Activated CD4-positive, alpha-beta T cell treated with anti-CD3 and anti-CD28 coated beads, Interleukin-2, amount 50 U/mL, for 4 hours (primary cell): ENCODE measurements at regions not wholly inside any gene's neighbourhood (a gene's known extent, or its start where the extent isn't known, plus 50 kb on each side); places are given as distances from the start of the nearest gene placed in this dataset.

Experiments
- DNase-seq, 2 experiments: peaks; one replicate each; pipeline ENCODE4 v3.0.0-alpha.2; 2020

DNA sequence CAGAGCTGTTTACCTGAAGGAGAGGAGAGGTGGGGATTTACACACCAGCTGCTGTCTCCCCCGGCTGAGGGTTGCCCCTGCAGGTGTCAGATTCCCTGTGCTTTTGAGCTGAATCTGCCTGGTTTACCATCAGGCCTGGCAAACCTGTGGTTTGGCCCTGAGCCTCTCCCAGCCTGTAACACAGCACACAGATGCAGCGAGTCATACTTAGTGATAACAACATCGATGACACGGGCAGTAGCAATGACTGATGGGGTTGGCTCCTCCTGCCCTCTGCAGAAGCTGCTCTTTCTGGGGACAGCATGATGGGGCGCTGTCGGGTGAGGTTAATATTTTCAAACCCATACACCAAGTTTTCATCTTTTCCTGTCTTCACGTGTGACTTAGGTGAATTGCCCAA, 380.0 kb upstream of the B3GAT1 start:
- DNase-seq = no peak

DNA sequence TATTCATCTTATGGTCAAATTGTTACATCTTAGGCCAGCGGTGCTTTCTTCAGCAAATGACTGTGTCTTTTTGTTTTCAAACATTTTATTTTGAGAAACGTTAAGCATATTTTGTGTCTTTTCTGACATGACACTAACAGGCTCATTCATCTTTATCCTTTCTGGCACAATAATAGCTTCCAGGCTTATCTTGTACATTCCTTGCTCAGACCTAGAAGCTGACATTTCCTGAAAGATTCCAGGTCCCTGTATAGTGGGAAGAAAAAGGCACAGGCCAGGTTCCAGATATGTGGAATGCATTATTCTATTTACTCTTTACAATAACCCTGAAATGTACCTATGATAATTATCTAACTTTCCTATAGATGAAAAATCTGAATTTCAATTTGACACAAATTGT, 379.1 kb upstream of the B3GAT1 start:
- no peak for DNase-seq

DNA sequence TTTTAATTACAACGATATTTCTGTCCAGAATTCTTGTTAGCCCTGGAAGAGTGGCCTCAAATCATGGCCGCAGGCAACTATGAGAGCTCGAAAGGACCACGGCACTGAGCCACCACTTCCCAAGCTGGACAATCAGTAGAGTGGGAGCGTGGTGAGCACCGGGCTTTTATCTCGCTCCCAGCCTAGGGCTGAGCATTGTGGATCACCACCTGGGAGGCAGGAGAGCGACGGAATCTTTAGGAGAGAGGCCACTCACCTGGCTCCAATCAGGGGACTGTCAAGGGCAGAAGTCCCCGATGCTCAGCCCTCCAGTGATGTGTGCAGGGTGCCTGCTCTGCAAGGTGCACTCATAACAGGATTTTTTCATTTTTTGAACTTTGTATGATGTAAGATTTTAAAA, 377.1 kb upstream of the B3GAT1 start:
- DNase-seq = no peak

DNA sequence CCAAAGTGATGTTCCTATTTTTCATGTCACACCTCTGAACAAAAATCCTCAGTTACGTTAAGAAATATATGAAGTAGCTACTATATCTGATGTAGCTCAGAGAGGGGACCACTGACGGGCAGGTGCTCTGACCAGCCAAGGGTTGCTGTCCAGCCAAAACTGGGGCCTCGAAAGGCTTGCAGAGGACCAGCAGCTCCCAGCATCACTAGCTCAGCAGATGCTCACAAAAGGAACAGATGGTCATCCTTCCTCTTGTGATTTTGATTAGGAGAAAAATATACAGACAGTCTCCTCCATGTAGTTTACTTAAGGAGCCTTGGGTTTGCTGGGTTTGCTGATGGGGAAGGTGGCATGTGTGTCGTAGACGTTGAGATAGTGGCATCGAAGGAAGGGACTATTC, 374.6 kb upstream of the B3GAT1 start:
- no peak for DNase-seq

DNA sequence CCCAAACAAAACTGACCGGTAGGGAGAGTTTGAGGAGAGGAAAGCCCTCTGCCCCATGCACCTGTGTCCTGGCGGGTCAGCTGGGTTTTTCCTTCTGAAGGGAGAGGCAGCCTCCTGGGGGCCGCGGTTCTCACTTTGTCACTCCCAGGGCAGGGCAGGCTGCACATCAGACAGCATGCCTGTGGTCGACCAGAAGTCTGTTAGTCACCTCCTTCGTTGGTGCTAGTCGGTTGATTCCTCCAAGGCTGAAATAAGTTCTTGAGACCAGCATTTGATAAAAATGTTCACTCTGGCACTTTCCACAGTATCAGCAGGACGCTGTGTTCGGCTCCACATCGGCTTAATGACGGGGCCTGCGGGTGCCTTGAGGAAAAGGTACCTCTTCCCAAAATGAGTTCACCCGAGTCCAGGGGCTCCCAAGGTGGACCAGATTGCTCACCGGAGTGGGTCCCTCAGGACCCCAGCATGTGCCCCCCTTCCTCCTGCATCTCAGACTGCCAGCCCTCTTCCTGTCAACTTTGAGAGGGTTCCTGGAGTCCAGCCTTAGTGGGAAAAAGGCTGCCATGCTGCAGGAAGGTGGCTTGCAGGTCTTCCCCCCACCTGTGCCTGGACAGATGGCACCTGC, 373.7 kb upstream of the B3GAT1 start:
- no peak for DNase-seq

DNA sequence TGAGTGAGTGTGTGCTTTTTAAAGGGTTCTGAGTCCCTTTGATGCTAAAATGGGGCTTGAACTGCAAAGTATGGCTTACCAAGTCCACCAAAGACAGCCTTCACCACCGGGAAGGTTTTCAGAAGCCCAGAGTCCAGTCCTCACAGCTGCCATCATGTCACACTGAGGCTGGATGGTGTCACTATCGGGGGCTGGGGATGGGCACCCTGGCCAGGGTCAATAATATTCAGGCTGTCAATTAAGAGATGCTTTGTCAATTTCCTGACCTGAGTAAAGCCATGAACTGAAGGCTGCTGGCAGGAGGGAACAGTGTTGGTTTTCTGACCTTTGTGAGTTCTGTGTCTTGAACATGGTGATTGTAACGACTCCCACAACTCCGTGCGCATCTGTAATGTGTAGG, 373.0 kb upstream of the B3GAT1 start:
- DNase-seq = no peak

DNA sequence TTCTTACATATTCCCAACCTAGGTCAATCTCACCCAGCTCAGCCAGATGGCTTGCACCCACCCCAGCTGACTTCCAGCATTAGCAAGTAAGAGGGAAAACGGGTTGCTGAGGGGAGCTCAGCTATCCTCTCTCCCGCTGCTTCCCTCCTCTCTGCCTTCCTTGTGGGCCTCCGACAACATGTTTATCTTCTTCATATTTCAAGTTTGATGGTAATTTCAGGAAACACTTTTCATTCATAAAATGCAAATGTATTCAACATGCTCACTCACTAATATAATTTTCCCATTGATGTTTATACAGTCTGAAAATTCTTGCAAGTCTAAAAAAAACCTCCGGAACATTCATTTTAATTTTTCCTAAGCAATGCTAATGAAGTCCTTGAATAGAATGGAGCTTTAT, 372.5 kb upstream of the B3GAT1 start:
- no peak for DNase-seq

DNA sequence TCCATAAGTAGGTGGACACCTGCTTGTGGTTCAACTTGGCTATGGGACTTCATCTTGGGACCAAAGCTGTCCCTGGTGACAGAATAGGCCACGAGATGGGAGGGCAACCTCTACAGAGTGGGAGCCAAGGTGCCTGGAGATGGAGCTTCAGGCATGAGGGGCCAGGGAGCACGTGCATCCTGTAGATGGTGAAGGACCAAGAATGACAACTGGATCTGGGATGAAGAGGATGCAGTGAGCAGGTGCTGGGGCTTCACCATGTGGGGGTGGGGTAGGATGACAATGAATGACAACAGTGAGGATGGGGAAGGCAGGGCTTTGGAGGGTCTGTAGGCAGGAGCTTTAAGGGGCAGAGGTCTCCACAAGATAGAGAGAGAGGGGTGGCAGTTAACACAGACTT, 372.0 kb upstream of the B3GAT1 start:
- DNase-seq = no peak

DNA sequence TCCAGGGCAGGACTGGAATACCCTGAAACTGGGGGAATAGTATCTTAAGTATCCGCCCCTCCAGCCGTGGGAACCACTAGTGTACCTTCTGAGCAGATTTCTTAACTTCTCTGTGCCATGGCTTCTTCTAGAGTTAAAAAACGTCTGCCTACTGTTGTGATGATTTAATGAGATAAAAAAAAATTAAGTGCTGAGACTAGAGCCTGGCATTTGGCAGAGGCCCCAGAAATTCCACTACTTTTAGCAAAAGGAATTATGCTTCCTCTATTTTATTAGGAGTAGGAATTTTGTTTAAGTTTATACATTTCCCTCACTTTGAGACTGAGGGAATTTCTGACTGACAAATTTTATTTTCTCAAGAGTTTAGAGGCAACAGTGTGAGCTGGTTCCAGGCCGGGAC, 371.2 kb upstream of the B3GAT1 start:
- no peak for DNase-seq

DNA sequence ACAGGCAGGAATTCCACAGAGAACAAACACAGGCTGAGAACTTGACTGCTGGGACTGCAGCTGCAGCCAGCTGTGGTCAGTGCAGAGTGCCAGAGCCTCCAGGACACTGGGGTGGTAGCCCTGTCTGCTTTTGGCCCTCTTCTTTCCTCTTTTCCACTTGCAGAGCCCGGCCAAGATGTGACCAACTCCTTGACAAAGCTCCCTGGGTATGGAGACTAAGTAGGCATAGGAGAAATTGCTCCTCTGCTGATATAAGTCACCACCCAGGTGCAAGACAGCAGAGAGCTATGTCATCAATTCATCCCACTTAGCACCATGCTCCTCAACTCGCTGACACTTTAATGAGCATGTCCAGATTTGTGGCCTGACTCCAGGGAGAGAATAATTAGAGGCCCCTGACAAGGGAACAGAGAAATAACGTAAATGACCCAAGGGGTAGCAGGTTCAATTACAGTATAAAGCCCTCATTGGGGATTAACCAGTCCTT, 369.4 kb upstream of the B3GAT1 start:
- DNase-seq = no peak

DNA sequence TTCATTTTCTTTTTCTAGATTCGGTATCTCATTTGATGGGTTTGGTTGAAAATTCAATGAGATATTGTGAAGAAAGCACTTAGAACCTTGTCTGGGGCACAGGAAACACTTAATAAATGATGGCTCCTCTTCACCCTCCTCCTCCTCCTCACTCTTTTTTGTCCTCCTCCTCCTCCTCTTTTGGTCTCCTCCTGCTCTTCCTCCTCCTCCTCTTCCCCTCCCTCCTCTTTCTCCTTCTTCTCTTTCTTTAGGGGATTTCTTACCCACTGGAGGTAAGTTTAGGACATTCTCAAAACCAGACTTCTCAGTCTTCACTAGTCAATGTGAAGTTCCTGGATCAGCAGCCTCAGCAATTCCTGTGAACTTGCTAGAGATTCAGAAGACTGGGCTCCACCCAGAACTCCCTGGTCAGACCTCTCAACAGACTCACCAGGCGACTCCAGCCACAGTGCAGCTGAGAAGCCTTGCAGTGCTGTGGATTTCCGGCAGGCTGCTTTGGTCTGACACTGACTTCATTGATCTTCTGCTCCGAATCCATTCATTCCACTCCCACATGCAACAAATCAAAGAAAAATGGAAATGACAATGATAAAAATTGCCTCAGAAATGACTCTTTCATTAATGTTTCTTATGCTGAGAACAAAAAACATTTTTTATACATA, 368.6 kb upstream of the B3GAT1 start:
- DNase-seq = no peak

DNA sequence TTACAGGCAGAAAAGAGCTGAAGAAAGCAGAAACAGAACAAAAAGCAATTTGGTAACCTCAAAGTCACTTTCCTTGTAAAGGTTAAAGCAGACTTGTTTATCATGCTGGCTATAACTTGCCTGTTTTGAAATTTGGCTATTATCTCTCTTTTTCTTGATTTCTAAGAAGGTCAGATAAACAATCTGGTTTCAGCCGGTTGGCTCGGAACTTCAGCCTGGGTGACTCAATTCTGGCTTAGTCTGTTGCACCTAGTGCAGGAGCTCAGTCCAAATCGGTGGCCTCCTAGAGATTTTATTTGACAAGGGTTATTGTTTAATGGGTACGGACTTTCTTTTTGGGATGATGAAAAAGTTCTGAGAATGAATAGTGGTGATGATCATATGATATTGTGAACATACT, 367.1 kb upstream of the B3GAT1 start:
- no peak for DNase-seq

DNA sequence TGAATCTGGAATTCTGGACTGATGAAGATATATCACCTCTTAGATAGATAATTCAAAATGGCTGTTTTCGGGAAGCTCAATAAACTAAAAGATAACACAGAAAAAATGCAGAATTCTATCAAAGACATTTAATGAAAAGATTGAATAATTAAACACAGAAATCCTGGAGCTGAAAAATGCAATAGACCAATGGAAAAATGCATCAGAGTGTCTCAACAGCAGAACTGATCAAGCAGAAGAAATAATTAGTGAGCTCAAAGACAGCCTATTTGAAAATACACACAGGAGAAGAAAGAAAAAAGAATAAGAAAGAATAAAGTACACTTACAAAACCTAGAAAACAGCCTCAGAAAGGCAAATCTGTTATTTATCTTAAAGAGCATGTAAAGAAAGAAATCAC, 356.4 kb upstream of the B3GAT1 start:
- no peak for DNase-seq

DNA sequence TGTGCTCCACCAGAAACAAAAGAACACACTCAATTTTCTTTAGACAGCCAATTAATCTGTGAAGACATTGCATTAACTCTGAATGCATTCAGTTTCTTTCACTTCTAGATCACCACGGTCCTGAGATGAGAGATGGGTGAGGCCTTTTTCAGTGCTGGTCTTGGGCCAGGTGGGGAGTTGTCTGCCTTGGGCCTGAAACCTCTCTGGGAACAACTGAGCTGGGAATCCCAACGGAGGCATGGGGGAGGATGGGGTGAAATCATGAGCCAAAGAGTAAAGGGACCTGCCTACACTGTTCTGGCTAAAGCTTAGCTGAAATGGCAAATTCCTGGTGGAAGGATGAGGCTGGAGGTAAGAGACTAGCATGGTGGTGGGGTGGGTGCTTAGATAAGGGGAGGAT, 353.5 kb upstream of the B3GAT1 start:
- DNase-seq = no peak

DNA sequence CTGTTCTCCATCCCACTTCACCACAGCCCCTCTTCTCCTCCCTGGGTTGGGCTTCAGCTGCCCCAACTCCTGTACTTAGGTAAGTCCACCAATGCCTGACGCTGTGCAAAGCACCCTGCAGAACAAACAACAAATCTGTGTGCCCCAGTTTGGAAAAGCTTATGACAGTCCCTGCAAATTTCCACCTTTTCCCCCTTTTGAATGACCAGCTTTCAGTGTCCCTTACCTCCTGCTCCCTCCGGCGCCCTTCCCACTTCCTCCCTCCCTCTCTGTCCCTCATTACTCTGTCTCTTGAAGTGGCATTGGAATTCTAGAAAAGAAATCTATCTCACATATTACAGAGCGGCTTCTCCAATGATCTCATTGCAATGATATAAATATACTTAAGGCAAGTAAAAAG, 352.9 kb upstream of the B3GAT1 start:
- no peak for DNase-seq

DNA sequence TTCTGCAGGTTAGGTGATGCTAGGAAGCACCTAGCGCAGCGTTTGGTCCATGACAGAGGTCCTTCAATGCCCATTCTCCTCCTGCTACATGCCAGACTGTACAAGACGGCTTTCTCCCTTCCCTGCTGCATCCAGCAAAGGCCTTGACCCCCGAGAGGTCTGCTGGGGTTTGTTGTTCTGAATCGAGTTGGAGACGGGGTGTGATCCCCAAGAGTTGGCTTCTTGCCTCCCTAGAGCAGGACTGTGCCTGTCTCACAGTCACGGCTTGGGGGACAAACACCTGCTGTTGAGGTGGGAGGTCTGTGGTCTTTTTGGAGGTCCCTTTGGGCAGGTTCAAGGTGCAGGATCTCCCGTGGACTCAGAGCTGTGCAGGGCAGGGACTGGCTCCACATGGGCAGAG, 352.3 kb upstream of the B3GAT1 start:
- no peak for DNase-seq

DNA sequence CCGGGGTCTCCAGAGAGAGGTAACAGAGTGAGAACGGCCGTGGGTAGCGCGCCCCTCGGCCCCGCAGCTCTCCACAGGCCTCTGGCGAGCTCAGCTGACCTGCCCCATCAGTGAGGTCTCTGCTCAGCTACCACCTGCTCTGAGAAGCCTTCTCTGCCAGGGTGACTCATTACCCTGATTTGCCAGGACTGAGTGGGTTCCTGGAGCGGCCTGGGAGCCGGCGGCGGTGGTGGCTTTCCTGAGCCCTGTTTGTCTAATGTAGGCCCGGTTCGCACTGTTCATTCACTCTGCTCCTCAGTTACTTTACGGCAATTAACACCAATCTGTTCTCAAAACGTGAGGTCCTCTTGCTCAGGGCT, 351.0 kb upstream of the B3GAT1 start:
- no peak for DNase-seq

DNA sequence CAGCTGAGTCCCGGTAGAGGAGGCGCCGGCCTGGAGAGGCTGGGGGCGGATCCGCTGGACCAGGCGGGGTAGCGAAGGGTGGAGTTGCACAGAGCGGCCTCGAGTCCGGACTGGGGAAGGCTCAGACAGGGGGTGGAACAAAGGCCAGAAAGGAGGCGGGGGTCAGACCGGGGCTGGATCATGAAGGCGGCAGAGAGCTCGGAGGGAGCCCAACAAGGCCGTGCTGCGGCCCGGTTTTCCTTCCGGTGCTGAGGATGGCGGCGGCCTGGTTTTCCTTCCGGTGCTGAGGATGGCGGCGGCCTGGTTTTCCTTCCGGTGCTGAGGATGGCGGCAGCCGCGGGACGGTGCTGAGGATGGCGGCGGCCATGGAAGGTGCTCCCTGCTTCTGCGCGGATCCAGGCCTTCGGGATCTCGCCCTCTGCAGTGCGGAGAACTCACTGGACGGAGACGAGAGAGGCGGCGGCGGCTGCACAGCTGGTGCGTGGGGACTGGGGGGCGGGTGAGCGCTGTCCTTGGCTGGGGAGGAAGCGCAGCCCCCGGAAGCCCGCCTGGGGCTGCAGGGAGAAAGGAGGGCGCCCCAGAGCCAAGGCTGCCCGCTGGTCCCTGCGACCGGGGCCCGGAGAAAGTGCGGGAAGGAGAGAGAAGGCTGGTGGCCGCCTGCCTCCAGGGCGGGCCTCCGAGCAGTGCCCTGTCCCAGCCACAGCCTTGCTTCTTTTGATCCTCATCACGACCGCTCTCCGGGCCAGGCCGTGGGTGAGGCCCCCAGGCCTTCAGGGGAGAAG, 350.4 kb upstream of the B3GAT1 start:
- no peak for DNase-seq

DNA sequence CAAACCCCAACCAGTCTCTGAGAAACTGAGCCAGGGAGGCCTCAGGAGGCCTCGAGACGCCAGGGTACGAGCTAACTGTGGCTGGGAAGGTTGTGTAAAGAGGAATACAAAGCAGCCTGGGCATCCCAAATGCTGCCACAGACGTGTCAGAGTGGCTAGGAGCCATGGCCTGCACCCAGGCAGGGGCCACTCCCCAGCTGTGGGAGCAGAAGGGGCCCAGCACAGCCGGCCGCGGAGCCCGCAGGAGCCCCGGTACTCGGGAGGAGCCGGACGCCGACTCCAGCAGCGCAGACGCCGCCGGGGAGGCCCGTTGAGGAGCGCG, 349.8 kb upstream of the B3GAT1 start:
- no peak for DNase-seq

DNA sequence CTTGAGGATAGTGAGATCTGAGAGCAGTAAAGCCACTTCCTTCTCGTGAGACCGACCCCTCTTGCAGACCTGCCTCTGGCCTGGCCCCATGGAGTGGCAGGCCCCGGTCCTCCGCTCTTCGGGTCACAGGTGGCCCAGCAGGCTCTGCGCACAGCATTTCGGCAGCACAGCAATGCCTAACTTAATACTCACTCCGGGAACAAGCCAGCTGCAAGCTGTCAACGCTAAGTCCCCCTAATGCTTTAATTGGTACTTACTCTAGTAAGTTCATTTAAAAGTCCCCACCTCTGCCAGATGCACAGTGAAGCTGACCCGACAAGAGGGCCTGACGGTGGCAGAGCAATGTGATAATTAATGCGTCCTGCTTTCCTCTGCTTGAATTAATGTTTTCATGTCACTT, 349.3 kb upstream of the B3GAT1 start:
- DNase-seq = no peak

DNA sequence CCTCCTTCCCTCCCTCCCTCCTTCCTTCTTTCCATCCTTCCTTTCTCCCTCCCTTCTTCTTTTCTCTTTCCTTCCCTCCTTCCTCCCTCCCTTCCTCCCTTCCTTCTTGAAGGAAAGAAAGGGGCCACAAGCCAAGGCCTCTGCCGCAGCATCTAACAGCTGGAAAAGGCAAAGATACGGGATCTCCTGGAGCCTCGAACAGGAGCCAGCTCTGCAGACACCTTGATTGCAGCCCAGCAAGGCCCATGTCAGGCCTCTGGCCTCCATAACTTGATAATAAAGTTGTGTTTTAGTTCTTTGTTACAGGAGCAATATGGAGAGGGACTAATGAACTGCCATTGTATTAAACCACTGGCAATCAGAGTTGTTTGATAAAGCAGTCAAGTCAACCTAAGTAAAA, 348.9 kb upstream of the B3GAT1 start:
- no peak for DNase-seq

DNA sequence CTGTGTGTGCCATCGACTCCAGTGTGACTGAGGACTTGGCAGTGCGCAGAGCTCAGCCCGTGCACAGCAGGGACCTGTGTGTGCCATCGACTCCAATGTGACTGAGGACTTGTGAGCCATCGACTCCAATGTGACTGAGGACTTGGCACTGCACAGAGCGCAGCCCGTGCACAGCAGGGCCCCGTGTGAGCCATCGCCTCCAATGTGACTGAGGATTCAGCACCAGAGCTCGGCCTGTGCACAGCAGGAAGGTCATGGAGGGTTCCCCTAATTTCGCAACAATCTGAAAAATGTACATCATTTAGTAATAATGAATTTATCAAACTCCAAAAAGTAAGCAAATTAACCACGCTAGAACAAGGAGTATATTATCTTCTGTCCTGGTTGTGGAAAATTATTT, 348.3 kb upstream of the B3GAT1 start:
- no peak for DNase-seq

DNA sequence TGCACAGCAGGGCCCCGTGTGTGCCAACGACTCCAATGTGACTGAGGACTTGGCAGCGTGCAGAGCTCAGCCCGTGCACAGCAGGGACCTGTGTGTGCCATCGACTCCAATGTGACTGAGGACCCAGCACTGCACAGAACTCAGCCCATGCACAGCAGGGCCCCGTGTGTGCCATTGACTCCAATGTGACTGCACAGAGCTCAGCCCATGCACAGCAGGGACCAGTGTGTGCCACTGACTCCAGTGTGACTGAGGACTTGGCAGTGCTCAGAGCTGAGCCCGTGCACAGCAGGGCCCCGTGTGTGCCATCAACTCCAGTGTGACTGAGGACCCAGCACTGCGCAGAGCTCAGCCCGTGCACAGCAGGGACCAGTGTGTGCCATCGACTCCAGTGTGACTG, 347.8 kb upstream of the B3GAT1 start:
- DNase-seq = no peak

DNA sequence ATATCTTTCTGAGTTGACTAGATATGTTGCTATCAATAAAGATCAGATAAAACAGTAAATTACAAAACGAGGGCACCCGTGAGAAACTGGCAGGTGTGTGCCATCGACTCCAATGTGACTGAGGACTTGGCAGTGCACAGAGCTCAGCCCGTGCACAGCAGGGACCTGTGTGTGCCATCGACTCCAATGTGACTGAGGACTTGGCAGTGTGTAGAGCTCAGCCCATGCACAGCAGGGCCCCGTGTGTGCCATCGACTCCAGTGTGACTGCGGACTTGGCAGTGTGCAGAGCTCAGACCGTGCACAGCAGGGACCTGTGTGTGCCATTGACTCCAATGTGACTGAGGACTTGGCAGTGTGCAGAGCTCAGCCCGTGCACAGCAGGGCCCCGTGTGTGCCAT, 347.2 kb upstream of the B3GAT1 start:
- DNase-seq = no peak
